Naive B cell (primary cell): ENCODE measurements at regions not wholly inside any gene's neighbourhood (a gene's known extent, or its start where the extent isn't known, plus 50 kb on each side); places are given as distances from the start of the nearest gene placed in this dataset.
"Not testable (repeated sequence)": the region's sequence is repeated elsewhere in the genome, so short reads cannot be mapped to it uniquely, and the experiment has no call there.

ENCODE experiments used
- ATAC-seq, 2 donors: fragments of 150-1000 bp; cut with Tn5 transposase; 2 replicates each; pipeline ENCODE4 v1.10.0; 2021; ENCODE audit warnings: low read depth in 2 of 2, mild to moderate bottlenecking in 2 of 2, moderate library complexity in 2 of 2
- DNase-seq: peaks from one replicate; pipeline ENCODE4 v3.0.0; 2022
- H3K27ac Mint-ChIP-seq, 6 donors: one replicate each; pipeline ENCODE4 v1.8.0; 2020 to 2022; ENCODE audit warnings: mild to moderate bottlenecking in 6 of 6, mixed read lengths in 6 of 6, moderate library complexity in 5 of 6, inconsistent platforms in 2 of 6
- H3K27me3 Mint-ChIP-seq, 3 donors: one replicate each; pipeline ENCODE4 v1.8.0; 2021 to 2022; ENCODE audit warnings: mixed read lengths in 3 of 3, mild to moderate bottlenecking in 1 of 3
- H3K36me3 Mint-ChIP-seq, 2 donors: one replicate each; pipeline ENCODE4 v1.8.0; 2020 to 2022; ENCODE audit warnings: mixed read lengths in 2 of 2, inconsistent platforms in 1 of 2, mild to moderate bottlenecking in 1 of 2
- H3K4me1 Mint-ChIP-seq, 3 donors: one replicate each; pipeline ENCODE4 v1.8.0; 2020 to 2022; ENCODE audit warnings: mixed read lengths in 3 of 3, inconsistent platforms in 1 of 3, mild to moderate bottlenecking in 1 of 3, moderate library complexity in 1 of 3
- H3K4me3 Mint-ChIP-seq, 8 donors: one replicate each; pipeline ENCODE4 v1.8.0; 2020 to 2022; ENCODE audit warnings: mild to moderate bottlenecking in 8 of 8, mixed read lengths in 8 of 8, moderate library complexity in 8 of 8, inconsistent platforms in 2 of 8
- H3K9me3 Mint-ChIP-seq, 7 donors: one replicate each; pipeline ENCODE4 v1.8.0; 2020 to 2022; ENCODE audit warnings: mixed read lengths in 7 of 7, mild to moderate bottlenecking in 5 of 7, inconsistent platforms in 2 of 7, moderate library complexity in 1 of 7

DNA sequence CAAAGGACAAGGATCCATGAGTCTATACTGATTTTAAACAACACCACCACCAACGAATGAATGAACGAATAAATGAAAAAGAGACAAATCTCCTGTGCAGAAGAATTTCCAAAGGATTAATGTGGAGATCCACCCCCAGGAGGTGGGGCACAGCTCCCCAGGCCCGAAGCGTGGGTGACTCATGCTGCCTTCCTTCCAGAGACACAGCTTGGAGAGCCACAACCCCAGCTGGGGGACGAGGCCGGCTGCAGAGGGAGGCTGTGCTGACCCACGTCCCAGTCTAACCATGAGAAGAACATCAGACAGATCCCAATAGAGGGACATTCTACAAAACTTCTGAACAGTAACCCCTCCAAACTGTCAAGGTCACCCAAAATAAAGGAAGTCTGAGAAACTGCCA lies 557.3 kb upstream of the SALL3 start:
- no peak for DNase-seq
- no peaks in the 10 kb centered on the region for H3K4me1 Mint-ChIP-seq
- H3K27me3 Mint-ChIP-seq, result no peaks in the 10 kb centered on the region
- no peak overlapping the region for H3K27ac Mint-ChIP-seq
- no peaks in the 10 kb centered on the region for H3K36me3 Mint-ChIP-seq
- H3K4me3 Mint-ChIP-seq, result no peak overlapping the region
- H3K9me3 Mint-ChIP-seq, result peaks cover 0 to 3% (median 0%) of the 10 kb centered on the region in 7 donors
- ATAC-seq, result no peak

DNA sequence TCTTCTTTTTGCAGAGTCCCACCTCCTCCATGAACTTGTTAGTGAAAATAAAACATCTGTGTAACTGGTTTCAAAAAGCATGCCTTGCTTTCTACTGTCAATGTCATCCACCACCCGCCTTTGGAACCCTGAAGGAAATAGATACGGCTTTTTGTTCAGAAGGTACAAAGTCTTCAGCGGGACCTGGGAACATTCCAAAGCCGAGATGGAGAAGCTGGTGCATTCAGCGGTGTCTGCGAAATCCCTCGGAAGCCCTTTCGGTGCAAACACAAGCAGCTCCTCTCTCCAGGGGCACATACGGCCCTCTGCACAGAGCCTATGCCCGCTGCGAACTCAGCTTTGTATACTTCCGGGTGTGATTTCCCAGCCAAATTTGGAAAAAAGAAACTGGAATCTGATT lies 555.8 kb upstream of the SALL3 start:
- no peak overlapping the region for H3K4me3 Mint-ChIP-seq
- H3K9me3 Mint-ChIP-seq, result peaks cover 0 to 3% (median 0%) of the 10 kb centered on the region in 7 donors
- H3K27me3 Mint-ChIP-seq, result no peaks in the 10 kb centered on the region
- DNase-seq (no peak), ATAC-seq (no peak)
- H3K36me3 Mint-ChIP-seq, result no peaks in the 10 kb centered on the region
- H3K27ac Mint-ChIP-seq, result no peak overlapping the region
- H3K4me1 Mint-ChIP-seq, result no peaks in the 10 kb centered on the region

DNA sequence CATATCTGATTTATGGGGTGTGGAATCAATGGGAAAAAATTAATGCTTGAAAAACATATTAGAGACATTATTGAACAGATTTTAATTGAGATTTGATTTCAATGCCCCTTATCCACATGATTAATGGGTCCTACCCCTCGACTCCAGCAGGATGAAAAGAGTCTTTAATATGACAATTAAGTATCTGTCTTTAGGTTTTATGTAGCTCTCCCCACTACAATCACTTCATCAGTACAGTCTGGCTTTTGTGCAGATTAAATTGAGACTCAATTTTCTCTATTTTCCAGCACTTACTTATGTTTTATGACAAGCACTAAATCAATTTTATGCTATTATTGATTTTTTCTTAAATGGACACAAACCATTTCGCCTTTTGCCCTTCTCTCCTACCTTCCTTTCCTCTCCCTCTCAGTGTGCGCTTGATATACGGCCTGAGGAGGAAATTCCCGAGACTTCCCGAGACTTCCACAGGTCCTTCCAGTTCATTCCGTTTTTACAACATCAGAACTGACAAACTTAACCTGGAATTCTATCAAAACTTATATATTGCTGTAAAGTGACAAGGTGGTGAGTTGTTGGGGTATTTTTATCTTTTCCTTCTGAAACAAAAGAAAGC lies 555.1 kb upstream of the SALL3 start:
- no peaks in the 10 kb centered on the region for H3K27me3 Mint-ChIP-seq
- no peaks in the 10 kb centered on the region for H3K36me3 Mint-ChIP-seq
- ATAC-seq (no peak), DNase-seq (no peak)
- no peak overlapping the region for H3K27ac Mint-ChIP-seq
- peak overlapping the region in 1 of 8 donors; percentile 42 for H3K4me3 Mint-ChIP-seq
- H3K9me3 Mint-ChIP-seq, result peaks cover 0 to 3% (median 0%) of the 10 kb centered on the region in 7 donors
- H3K4me1 Mint-ChIP-seq, result no peaks in the 10 kb centered on the region

DNA sequence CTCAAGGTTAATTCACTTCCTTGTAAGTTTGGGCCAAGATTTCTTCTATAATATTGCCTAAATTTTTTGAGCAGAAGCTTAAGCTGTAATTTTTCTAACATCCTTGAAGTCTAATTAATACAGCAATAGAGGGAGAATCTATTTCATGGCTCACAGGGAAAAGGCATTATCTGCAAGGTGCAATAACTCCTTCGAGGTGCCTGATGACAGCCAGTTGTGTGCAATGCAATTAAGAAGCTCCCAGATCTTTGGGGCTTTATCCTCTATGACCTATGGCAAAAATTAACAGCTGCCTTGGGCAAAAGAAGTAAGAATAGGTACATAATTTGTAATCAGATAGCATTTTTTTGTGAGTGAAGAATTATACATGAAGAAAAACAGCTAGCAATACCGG lies 554.6 kb upstream of the SALL3 start:
- Mint-ChIP-seq H3K36me3 (no peaks in the 10 kb centered on the region), H3K4me1 (no peaks in the 10 kb centered on the region), H3K9me3 (peaks cover 0 to 3% (median 0%) of the 10 kb centered on the region in 7 donors), H3K27ac (no peak overlapping the region), H3K27me3 (no peaks in the 10 kb centered on the region), H3K4me3 (no peak overlapping the region)
- no peak for DNase-seq
- ATAC-seq, result no peak

DNA sequence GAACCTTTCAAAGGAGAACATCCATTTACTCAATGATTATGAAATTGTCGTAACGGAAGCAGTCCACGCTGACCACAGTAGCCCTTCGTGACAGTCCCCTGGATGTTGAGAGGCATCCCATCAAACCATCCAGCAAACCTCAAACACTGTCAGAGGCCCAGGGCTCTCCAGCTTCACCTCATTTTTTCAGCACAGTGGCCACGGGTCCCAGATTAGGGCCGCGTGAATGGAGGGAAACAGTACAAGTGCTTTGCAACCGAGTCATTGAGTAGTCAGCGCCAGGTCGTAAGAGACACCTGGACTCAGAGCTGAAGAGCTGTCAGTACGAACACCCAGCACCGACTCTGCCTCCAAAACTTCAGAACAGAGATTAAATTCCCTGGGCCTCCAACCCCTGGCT lies 552.5 kb upstream of the SALL3 start:
- Mint-ChIP-seq H3K27me3 (no peaks in the 10 kb centered on the region), H3K4me3 (no peak overlapping the region)
- no peak for DNase-seq

DNA sequence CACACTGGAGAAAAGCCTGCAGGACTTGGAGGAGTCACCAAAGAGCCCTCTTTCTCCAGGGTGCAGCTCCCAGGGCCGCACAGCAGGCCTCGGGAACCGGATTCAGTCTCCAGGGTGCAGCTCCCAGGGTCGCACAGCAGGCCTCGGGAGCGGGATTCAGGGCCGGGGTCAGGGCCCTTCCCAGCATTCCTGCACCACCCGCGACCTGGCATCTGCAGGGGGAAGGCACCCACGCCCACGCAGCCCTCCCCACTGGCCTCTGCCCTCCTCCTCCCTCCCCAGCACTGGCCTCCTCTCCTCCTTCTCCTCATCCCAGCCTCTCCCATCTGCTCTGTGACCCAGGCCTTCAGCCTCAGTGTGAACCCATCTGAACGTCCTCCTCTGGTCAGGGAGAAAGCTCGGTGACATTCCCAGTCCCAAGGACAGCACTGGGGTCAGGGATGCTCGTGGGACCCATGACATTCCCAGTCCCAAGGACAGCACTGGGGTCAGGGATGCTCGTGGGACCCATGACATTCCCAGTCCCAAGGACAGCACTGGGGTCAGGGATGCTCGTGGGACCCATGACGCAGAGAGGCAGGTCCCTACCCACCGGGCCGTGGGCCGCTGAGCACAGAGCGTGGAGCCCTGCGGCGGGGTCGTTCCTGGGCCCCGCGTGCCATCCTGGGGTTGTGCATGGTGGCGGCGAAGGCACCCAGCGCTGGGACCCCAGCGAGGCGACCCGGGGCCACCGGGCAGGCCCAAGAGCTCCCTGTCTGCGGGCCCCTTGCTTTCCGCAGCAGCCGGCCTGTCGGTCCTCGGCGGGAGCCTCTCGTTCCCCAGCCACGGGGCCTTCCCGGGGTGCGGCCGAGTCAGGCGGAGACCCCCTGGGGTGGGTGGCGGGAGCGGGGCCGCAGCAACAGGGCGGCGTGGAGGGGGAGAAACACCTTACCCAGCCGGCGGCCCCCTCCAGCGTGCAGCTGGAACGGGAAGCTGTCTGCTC lies 550.2 kb upstream of the SALL3 start:
- H3K27me3 Mint-ChIP-seq, result no peaks in the 10 kb centered on the region
- no peak overlapping the region for H3K4me3 Mint-ChIP-seq
- no peaks in the 10 kb centered on the region for H3K36me3 Mint-ChIP-seq
- H3K9me3 Mint-ChIP-seq, result peaks cover 0 to 8% (median 0%) of the 10 kb centered on the region in 7 donors
- no peak for DNase-seq
- no peak for ATAC-seq
- no peak overlapping the region for H3K27ac Mint-ChIP-seq
- H3K4me1 Mint-ChIP-seq, result no peaks in the 10 kb centered on the region

More for the DNA sequence above, 552.5 kb upstream of the SALL3 start:
- no peaks in the 10 kb centered on the region for H3K36me3 Mint-ChIP-seq
- H3K4me1 Mint-ChIP-seq, result no peaks in the 10 kb centered on the region
- no peak overlapping the region for H3K27ac Mint-ChIP-seq
- peaks cover 0 to 8% (median 0%) of the 10 kb centered on the region in 7 donors for H3K9me3 Mint-ChIP-seq
- no peak for ATAC-seq

DNA sequence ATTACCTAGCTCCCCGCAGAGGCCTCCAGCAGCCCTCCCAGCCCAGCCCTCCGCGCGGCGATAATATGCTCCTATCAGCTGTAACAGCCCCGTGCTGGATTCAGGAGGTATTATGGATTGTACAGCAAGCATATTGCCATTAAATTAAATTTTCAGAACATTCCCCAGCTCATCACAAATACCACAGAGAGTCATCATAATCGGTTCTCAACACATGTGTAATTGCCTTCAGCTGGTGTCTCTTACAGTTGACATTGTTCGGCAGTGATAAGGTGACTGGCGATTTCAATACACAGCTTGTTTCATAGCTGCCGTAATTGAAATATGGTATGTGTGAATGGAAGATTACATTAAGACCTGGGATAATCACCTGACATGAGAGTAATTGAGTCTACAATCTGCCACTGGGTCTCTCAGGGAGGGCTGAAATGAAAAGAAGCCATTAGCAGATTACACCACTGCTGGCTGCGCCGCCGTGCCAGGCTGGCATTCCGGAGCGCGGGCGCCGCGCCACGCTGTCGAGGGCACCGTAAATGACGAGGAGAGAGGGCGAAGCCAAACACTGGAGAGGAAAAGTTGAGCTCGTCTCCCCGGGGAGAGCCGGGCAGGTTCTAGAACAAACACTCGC lies 549.4 kb upstream of the SALL3 start:
- no peaks in the 10 kb centered on the region for H3K4me1 Mint-ChIP-seq

DNA sequence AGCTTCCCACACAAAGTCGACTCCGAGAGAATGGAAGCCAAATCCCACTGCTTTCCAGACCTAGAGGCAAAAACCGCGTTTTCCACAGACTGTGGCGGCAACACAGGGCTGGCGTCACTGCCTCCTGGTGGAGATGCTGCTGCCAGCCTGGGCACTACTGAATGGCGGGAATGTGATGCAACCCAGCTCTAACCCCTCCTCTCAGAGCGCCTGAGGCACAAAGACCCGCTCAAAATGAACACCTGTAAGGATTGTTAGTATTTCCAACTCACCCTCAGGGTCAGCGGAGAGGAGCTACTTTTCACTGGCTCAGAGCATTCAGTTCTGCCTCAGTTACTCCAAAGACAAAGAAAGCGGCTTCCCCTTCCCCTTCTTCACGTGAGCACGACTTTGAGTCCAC lies 548.0 kb upstream of the SALL3 start:
- DNase-seq (no peak), ATAC-seq (no peak)
- Mint-ChIP-seq H3K36me3 (no peaks in the 10 kb centered on the region), H3K4me3 (no peak overlapping the region), H3K27ac (no peak overlapping the region), H3K27me3 (no peaks in the 10 kb centered on the region), H3K4me1 (no peaks in the 10 kb centered on the region), H3K9me3 (peaks cover 0 to 8% (median 4%) of the 10 kb centered on the region in 7 donors)

More for the DNA sequence above, 549.4 kb upstream of the SALL3 start:
- Mint-ChIP-seq H3K9me3 (peaks cover 0 to 8% (median 2%) of the 10 kb centered on the region in 7 donors), H3K36me3 (no peaks in the 10 kb centered on the region), H3K4me3 (no peak overlapping the region), H3K27ac (no peak overlapping the region), H3K27me3 (no peaks in the 10 kb centered on the region)
- DNase-seq (no peak), ATAC-seq (no peak)

DNA sequence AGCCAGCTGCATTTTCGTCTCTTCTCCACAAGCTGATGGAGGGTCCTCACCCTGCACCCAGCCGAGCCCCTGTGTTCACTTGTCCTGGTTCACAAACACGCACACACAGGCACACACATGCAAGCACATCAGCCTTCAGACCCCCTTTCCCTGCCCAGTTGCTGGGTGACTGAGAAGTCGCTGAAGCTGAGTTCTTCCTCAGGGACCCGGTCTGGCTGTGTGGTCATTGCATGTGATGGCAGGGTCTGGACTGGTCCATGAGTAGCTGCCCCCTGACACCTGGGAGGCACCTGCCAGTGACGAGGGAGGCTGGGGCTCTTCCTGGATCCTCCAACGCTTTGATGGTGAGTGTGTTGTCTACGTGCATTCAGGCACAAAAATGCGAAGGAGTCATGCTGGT lies 546.1 kb upstream of the SALL3 start:
- no peak overlapping the region for H3K27ac Mint-ChIP-seq
- no peak for ATAC-seq
- no peak overlapping the region for H3K4me3 Mint-ChIP-seq
- H3K27me3 Mint-ChIP-seq, result no peaks in the 10 kb centered on the region
- no peaks in the 10 kb centered on the region for H3K4me1 Mint-ChIP-seq
- no peaks in the 10 kb centered on the region for H3K36me3 Mint-ChIP-seq
- peaks cover 0 to 8% (median 4%) of the 10 kb centered on the region in 7 donors for H3K9me3 Mint-ChIP-seq
- DNase-seq, result no peak

DNA sequence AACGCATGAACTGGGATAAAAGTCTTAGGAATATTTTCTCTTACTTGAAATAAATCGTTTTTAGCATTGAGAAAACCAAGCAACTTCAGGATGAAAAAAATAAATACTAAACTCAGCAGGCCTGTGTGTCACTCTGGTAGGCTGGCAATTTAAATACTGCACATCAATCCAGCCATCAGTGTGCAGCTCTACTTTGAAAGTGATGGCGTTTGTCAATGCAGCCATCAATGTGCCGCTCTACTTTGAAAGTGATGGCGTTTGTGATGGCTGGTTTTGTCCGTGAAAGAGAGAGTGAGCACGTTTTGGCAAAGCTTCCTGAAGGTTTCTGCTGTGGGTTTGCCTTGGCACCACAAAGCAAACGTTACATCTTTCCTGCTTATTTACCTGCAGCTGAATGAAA lies 543.5 kb upstream of the SALL3 start:
- Mint-ChIP-seq H3K27ac (no peak overlapping the region), H3K9me3 (peaks cover 0 to 19% (median 7%) of the 10 kb centered on the region in 7 donors), H3K36me3 (no peaks in the 10 kb centered on the region), H3K4me1 (no peaks in the 10 kb centered on the region), H3K4me3 (no peak overlapping the region), H3K27me3 (peaks cover 0 to 9% (median 0%) of the 10 kb centered on the region in 3 donors)
- no peak for ATAC-seq
- DNase-seq, result no peak

DNA sequence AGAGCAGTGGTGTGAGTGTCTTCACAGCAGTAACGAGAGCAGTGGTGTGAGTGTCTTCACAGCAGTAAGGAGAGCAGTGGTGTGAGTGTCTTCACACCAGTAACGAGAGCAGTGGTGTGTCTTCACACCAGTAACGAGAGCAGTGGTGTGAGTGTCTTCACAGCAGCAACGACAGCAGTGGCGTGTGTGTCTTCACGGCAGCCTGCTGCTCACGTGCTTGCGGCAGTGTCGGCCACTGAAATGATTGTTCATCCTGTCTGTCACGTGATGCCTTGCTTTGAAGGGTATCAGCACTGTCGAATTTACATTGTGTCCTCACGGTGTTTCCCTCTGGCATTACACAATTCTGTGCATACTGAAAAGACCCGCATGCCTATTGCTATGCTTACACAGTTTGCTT lies 541.4 kb upstream of the SALL3 start:
- H3K27me3 Mint-ChIP-seq, H3K36me3 Mint-ChIP-seq, H3K4me3 Mint-ChIP-seq, H3K27ac Mint-ChIP-seq, DNase-seq, ATAC-seq, H3K4me1 Mint-ChIP-seq: not testable (repeated sequence)
- peaks cover 0 to 19% (median 7%) of the 10 kb centered on the region in 7 donors for H3K9me3 Mint-ChIP-seq

DNA sequence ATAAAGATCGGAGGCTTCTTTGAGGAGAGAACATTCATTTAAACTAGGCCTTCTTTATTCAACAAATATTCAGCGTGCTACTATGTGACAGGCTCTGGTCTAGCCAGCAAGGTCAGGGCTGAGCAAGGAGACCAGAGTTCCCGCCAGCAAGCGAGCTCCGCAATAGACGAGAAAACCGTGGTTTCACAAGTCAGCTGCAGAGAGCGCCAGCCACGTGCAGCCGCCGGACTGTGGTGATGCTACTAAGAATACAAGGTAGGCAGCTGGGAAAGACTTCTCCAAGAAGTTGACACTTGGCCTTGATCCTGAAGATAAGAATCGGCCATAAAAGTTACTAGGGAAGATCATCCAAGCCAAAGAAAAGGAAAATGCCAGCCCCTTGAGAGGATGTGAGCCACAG lies 533.7 kb upstream of the SALL3 start:
- Mint-ChIP-seq H3K4me3 (no peak overlapping the region), H3K9me3 (peaks cover 0 to 6% (median 2%) of the 10 kb centered on the region in 7 donors), H3K27ac (no peak overlapping the region)

DNA sequence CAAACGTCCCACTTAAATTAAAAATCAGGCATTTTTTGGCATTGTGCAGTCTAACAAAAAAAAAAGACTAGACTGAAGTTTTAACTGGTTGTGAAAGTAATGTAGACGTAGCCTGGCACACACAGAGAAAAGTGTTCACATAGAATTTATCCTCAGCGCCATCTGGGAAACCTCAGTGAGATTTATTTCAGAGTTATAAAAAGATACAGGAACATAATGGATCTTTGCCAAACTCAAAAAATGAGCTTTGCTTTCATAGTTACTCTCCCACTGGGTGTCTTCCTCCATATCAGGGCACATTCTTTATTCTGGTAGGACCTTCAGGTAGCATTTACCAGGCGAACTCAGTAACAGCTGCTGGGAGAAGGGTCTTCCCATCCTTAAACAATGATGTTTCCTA lies 532.4 kb upstream of the SALL3 start:
- H3K4me3 Mint-ChIP-seq, result no peak overlapping the region
- no peak overlapping the region for H3K27ac Mint-ChIP-seq
- DNase-seq (no peak), ATAC-seq (no peak)
- H3K36me3 Mint-ChIP-seq, result no peaks in the 10 kb centered on the region
- H3K4me1 Mint-ChIP-seq, result no peaks in the 10 kb centered on the region
- H3K9me3 Mint-ChIP-seq, result peaks cover 0 to 6% (median 0%) of the 10 kb centered on the region in 7 donors
- H3K27me3 Mint-ChIP-seq, result no peaks in the 10 kb centered on the region

More for the DNA sequence above, 533.7 kb upstream of the SALL3 start:
- Mint-ChIP-seq H3K4me1 (no peaks in the 10 kb centered on the region), H3K27me3 (no peaks in the 10 kb centered on the region), H3K36me3 (no peaks in the 10 kb centered on the region)
- DNase-seq (no peak), ATAC-seq (no peak)

DNA sequence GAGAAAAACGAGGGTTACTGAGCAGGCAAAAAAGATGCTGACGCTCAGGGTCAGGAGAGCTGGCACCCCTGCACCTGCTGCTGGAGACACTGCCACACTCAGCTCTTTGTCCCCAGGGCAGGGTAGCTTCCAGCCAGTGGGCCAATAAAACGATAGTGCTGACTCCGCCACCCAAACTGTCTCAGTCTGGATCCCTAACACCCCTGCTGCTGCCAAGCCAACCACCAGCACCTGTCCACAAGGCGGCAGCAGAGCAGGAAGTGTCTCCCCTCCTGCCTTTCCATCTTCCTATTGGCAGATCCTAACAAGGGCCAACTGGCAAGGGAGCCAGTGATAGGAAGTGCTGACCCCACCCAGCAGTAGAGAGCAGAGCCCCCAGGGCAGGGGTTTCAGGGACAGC lies 531.5 kb upstream of the SALL3 start:
- Mint-ChIP-seq H3K9me3 (peaks cover 0 to 6% (median 0%) of the 10 kb centered on the region in 7 donors), H3K27ac (no peak overlapping the region), H3K4me1 (no peaks in the 10 kb centered on the region), H3K36me3 (no peaks in the 10 kb centered on the region), H3K4me3 (no peak overlapping the region), H3K27me3 (no peaks in the 10 kb centered on the region)
- DNase-seq (no peak), ATAC-seq (no peak)
